HG02763 (cell line): ENCODE measurements at regions not wholly inside any gene's neighbourhood (a gene's known extent, or its start where the extent isn't known, plus 50 kb on each side); places are given as distances from the start of the nearest gene placed in this dataset.

ENCODE experiments used
- ATAC-seq: cut with Tn5 transposase; IDR thresholded peaks from one replicate; pipeline ENCODE4 v1.9.1; 2021; ENCODE audit warnings: mild to moderate bottlenecking, moderate library complexity; ENCODE audit not compliant: unreplicated experiment

DNA sequence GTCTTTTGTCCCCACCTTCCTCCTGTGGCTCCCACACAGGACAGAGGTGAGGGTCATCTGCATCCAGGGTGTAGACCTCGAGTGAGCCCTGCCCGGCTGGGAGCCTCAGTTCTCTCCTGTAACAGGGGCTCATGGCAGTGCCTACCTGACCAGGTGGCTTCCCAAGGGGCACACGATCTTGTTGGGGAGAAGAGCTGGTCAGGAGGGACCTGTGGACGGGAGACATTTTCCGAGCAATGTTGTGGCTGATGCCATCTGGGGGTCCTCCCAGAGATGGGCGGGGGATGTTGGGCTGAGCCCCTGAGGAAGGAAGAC lies 51.9 kb downstream of the CEBPB start:
- ATAC-seq, result no peak

DNA sequence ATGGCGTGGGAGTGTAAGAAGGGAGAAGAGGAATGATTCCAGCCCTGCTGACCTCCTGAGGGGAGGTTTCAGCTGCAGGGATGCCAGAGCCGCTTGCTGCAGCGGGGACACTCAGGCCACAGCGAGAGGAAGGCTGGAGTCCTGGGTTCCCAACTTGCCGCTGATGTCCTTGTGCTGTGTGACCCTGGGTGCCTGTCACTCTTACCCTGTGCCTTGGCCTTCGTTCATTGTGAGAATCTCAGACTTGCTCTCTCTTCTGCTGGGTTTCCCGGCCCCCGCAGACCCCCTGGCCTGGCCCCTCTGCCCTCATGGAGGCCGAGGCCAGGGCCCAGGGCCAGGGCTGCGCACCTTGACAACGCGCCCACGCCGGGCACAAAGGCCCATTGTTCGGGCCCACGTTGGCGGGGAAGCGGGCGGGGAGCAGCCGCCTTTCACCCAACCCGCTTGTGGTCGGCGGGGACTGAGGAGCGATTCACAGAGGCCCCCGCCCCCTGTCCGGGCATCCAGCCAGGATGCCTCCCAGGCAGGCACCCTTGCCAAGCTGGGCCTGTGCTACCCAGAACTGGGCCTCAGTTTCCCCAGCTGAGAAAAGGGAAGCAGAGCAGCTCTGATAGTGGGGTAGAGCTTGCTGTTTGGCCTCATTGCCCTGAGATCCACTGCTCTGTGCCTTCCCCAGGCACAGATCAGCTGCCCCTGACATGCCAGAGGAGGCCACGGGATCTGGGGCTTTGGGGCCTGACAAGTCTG lies 52.4 kb downstream of the CEBPB start:
- ATAC-seq, result no peak

DNA sequence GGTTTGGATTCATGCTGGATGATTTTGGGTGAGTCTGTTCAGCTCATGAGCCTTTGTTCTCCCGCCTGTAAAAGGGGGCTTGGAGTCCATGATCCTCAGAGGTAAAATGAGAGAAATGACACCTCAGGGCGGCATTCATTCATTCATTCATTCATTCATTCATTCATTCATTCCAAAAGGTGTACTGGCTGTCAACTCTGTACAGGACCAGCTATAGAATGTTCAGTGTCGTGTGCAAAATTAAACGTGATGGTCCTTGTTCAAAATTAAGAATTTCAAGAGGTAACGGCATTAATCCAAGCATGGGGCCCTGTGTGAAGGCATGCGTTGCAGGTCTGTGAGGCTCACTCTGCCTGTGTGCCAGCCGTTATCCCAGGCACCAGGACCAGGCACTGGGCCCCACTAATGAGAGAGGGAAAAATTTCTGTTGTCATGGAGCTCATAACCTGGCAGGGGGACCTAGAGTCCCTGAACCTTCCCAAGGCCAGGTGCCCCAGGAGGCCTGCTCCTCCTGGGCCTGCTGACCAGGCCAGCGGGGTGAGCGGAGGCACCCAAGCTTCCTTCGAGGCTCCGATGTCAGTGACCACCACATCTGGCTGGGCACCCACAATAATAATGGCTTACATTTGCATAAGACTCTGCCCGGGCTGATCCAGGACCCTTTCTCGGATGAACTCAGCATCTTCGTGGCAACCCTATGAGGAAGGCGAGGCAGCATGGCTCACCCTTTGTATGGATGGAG lies 53.2 kb downstream of the CEBPB start:
- no peak for ATAC-seq

DNA sequence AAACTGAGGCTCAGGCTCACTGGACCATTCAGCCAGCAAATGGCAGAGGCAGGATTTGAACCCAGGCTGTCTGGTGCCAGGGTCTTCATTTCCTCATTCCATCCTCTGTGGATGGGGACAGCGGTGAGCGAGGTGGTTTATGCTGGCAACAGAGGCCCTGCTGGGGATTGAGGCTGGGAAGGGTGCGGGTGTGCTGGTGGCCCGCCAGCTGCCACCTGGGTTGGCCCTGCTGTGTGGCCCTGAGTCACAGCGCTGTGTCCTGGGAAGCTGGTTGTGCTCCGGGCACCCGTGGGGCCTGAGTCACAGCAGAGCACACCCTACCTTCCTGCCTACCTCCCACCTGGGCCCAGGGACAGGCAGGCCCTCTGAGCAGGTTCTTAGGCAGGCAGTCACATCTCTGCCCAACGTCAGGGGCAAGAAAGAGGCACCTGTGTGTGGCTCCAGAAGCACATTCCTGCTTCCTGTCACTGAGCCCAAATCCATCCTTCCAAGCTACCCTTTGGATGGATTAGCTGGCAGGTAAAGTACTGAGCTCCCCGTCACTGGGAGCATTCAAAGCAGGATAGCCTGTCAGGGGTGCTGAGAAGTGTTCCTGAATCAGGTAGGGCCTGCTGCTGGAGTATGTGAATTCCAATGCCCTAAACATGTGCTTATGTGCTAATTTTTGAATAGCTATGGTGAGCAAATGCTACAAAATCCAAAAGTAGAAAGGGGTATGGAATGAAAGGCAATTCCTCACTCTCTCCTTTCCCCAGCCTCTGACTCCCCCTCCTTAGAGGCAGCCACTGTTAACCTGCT lies 53.9 kb downstream of the CEBPB start:
- no peak for ATAC-seq

DNA sequence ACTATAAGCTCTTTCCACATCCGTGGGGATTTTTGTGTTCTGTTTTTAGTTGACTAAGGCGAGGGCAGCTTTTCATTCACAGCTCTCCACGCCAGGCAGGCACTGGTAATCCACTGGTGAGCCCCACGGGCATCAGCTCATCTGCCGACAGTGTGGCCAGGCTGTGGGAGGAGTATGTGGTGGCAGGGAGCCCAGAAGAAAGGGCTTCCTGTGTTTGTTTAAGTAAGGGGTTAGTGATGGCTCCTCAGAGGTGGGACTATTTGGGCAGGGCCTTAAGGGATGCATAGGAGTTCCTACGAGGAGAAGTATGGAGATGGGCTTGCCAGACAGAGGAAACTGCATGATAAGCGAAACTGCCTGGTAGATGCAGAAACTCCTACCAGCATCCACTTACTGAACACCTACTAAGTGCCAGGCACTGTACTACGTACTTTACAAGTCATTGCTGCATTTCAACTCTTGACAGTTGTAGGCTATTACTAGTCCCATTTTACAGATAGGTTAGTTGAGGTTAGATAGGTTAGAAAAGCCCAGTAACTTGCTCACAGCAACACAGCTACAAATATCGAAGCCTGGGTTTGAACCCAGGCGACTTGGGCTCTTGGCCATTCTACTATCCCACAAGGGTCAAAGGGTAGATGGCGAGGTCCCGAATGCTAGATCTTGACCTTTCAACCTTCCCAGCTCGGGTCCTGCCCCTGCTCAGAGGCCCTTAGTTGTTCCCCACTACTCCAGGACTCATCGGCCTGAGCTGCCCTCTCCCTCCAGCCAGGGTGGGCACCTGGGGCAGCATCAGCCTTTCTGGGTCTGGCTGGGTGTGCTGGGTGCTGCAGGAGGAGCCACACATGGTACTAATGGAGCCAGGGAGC lies 55.1 kb downstream of the CEBPB start:
- no peak for ATAC-seq

DNA sequence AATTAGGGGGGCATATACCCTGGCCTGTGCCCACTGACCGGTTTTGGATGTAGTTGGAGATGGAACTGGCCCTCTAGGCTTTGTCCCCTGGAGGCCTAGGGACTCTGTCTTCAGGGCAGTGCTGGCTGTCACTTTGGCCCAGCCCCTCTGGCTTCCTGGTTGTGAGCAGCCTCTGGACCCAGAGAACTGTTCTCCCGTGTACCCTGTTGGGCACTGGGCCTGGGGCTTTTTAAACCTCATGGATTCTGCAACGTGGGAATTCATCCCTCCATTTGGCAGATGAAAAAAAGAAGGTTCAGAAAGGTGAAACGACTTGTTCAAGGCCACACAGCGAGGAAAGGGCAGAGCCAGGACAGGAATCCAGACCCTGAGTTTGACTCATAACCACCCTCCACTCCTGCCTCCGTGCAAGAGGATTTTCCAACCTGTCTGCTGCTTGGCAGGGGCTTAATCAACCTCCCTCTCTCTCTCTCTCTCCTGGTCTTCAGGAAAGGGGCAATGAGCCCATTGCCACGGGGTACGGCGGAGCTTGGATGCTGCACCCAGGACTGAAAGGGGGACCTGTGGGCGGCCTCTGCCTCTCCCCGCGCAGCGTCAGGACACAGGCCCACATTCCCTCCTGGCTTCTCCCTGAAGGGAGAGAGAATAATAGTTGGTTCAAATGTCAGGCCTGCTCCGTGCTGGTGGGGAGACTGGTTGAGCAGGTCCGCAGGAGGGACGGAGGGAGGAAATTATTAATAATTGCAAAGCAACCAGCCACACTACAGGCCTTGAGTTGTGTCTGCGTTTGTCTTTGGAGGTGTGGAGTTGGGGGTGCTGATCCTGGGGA lies 56.0 kb downstream of the CEBPB start:
- no peak for ATAC-seq

DNA sequence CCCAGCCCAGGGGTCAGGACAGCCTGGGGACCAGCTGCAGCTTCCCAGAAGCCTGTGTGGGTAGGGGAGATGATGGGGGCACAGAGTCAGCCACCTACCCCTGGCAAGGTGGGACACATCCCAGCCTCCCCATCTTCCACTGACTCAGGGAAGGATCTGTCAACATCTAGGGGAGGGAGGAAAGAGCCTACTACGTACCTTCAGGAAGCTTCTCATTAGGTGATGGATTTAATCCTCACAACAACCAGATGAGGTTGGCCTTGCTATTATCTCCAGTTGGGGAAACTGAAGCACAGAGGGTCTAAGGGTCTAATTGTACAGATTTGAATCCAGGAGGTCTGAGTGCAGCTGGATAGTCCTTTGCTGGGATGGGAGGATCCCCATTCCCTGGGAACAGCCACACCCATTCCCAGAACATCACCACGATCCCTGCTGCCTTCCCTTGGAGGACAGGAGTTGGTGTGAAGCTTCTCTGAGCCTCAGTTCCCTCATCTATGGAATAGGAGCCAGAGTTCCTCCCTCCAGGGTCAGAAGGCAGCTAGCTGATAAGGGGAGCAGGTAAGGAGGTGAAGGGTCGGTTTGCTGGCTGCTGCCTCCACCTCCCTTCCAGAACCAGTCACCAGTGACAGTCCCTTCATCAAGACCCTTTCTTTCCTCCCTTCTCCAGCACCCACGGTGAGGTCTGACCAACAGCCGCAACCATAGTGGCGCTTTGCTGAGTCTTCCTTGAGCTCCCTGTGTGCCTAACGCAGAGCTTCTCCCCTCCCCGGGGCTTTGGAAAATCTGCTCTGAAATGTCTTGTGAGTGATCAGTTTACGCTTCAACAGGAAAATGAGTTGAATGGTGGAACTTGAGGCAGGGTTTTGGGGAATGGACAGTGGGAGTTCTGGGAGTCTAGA lies 56.8 kb downstream of the CEBPB start:
- no peak for ATAC-seq

DNA sequence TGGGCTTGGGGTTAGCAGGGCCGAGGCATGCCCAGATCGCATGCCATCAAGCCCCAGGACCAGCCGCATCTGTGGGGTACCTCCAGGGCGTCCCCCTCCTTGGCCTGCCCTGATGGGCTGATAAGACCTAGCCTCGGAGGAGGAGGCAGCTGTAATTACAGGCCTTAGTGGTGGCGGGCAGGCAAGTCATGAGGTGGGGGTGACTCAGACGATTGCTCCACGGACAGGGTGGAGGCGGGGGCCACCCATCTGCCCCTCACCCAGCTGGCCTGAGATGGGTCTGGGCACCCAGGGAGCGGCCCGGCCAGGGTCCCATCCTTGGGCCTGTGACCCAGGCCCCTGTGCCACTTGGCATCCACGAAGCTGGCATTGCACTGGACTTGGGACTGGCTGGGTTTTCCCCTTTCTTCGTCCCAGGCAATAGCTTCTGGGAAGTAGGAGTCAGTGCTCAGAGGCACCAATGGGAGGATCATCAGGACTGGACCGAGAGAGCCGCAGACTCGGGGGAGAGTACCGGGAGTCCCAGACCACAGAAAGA lies 57.5 kb downstream of the CEBPB start:
- no peak for ATAC-seq

DNA sequence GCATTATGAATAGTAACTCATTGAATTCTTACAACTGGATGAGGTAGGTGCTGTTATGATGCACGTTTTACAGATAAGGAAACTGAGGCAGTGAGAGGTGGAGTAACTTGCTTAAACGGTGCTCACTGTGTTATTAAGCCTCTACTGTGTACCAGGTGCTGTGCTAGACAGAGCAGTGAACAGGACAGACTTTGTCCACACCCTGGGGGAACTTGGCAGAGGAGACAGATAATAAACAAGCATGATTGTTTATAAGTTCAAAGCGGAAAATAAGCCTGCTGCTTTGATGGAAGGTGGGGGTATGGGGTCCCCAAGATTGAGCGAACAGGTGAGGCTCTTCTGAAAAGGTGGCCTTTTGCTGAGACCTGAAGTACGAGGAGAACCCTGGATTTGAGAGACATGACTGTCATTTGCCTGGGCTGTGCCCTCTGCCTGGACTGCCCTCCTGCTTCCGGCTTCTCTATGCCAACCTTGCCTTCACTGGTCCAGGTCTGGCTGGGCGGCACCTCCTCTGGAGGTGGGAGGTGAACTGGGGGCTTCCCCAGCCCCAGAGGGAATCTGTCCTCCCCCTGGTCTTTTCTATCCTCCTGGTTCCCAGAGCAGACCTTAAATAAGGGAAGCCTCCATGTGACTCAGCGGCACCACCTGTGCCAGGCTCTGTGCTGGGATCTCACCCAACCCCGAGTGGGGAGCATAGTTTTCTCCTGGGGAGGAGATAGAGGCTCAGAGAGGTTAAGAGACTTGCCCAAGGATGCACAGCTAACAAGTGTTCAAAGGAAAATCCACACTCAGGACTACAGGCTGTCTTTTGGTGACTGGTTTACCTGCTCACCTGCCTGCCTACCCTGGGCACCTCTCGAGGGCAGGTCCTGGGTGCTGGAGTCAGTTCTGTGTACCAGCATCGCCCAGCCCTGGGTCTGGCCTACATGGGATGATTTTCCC lies 59.1 kb downstream of the CEBPB start:
- ATAC-seq, result no peak

DNA sequence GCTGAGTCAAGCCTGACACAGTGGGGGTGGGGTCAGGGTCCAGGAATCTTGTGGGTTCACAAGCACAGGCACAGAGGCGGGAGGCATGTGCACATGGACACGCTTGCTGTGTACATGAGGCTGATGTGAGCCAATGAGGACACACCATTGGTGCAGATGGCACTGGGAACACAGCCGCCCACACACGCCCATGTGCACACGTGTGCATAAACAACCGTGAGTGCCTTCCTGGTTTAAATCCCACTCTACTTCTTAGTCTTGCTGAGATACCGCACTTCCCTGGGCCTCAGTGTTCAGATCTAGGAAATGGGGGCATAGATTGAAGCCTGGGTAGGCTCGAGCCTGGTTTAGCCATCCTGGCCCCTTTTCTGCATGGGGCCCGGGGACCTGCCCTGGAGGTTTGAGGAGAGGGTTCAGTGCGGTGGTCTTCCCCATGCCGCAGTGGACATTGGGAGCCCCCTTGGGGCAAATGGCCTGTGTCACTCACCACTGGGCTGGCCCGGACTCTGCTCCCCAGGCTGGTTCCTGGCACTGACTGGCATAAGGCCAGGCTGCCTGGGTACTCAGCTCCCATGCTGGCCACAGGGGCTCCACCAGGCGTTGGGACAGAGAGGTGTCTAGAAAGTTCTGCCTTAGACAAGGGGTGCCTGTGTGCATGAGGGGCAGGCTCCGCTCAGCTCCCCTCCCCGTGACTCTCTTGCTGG lies 60.2 kb downstream of the CEBPB start:
- ATAC-seq, result no peak

DNA sequence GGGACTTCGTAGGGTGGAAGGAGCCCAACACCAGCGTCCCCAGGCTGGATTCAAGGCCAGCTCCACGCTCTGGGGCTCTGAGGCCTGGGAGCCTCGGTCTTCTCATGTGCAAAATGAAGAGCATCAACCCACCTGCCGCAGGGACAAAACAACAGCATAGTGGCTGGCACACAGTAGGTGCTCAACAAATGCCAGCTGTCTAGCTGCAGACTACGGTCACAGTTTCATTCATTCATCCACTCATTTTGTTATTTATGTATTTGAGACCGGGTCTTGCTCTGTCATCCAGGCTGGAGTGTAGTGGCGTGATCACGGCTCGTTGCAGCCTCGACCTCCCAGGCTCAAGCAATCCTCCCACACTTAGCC lies 60.7 kb downstream of the CEBPB start:
- no peak for ATAC-seq

DNA sequence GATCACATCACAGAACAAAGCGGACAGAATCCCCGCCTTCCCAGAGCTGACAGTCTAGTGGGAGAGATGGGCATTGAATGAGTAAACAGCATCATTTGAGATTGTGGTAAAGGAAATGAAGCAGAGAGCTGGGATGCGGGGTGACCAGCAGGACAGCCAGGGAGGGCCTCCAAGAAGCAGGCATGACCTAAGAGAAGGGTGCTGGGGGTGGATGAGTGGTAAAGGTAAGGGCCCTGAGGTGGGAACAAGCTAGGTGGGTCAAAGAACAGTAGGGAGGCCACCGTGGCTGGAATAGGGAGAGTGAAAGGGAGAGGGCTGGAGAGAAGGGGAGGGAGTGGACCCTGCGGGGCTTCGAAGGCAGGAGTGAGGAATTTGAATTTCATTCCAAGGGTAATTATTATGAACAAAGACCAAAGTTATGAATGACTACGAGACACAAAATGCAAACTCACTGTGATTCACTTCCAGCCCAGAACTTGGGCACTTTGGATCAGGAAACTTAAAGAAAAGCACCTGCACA lies 61.4 kb downstream of the CEBPB start:
- no peak for ATAC-seq

DNA sequence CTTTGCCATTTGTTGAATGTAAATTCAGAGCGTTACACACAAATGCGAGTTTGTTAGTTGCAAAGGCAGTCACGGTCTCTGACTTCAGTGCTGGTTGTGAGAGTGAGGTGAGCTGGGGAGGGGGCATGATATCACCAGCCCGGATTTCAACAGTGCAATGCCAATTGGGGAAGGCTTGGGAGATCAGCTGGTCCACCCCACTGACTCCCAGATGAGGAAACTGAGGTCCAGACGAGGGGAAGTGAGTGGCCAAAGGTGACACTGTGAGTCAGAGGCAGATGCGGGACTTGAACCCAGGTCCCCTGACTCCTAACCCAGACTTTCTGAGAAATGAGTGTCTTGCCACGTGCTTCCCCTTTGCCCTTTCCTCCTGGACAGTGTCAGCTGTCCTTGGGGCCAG lies 62.1 kb downstream of the CEBPB start:
- ATAC-seq, result no peak

DNA sequence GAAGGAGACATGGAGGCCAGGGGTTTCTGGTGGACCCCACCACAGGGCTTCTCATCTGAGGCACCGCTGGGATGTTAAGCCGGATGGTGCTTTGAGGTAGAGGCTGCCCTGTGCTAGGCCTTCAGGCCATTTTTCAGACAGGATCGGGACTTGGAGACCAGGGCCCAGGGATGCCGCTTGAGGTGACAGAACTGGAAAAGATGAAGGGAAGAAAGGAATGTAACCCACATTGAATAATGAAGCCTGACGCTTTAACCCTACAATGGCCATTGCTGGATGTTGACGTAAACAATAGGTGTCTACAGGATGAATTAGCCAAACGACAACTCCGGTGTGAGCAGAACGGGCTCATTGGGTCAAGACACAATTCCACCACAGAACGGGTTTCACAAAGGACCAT lies 62.5 kb downstream of the CEBPB start:
- ATAC-seq, result no peak

DNA sequence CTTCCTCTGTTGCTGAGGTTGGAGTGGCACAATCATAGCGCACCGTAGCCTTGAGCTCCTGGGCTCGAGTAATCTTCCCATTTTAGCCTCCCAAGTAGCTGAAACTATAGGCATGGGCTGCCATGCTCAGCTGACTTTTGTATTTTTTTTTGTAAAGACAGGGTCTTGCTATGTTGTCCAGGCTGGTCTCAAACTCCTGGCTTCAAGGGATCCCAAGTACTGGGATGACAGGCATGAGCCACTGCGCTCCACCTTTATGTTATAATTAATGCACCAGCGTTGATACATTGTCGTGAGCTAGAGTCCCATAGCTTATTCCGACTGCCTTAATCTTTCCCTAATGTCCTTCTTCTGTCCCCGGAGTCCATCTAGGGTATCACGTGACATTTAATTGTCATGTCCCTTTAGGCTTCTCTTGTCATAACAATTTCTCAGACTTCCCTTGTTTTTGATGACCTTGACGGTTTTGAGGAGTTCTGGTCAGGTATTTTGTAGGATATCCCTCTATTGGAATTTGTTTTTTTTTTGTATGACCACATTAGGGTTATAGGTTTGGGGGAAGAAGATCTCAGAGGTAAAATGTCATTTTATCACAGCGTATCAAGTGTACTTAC lies 63.9 kb downstream of the CEBPB start:
- no peak for ATAC-seq

DNA sequence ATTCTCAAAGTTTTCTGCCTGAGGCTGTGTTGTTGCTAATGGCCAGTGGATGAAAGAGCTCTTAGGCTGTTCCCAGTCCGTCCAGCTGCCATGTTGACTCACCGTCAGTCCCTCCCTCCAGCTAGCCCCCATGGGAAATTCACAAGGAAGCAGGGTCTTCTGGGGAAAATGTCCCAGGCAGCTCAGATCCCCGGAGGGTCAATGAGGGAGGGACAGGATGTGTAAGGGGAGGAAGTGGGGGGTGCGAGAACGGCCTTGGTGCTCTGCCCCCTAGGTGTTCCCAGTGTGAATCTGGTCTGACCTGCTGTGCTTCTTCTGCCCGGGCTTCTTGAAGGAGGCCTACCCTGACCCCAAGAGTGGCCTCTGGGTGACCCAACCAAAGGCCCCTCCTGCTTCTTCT lies 65.9 kb downstream of the CEBPB start:
- no peak for ATAC-seq

DNA sequence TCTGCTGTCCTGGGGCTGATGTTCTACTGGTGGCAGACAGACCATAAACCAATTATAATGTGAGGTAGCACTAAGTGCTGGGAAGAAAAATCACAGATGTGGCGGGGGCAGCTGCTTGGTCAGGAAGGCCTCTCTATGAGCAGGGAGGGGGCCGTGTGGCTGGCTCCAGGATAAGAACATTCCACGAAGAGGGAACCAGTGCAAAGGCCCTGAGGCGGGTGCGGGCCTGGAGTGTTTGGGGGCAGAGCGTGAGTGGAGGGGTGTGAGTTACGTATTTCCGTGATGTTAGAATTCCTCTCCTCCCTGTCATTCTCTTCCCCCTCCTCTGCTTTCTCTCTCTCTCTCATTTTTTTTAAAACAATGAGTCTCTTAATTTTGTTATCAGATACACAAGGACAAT lies 67.2 kb downstream of the CEBPB start:
- ATAC-seq, result no peak
